ENCODE measurements at regions not wholly inside any gene's neighbourhood (a gene's known extent, or its start where the extent isn't known, plus 50 kb on each side); places are given as distances from the start of the nearest gene placed in this dataset.

DNA sequence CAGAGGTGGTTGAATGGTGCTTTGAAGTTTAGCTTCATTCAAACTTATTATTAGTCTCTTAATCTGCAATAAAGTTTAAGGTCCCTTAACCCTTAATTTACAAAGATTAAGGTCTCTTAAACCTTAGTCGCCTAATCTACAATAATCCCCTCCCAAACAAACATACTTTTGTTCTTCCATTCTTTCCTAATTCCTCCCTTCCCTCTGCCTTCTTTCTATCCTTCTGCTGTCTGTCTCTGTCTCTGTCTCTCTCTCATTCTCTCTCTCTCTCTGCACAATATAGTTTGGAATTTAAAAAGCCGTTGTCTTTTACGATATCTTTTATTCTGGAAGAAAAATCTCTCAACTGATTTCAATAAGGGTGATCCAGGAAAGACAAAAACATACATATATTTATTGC, 1096.8 kb upstream of the ATXN8OS start:
- intact Hi-C loops (cut with micrococcal nuclease): no loop called here
- DNase-seq (no peak), ATAC-seq (no peak)

DNA sequence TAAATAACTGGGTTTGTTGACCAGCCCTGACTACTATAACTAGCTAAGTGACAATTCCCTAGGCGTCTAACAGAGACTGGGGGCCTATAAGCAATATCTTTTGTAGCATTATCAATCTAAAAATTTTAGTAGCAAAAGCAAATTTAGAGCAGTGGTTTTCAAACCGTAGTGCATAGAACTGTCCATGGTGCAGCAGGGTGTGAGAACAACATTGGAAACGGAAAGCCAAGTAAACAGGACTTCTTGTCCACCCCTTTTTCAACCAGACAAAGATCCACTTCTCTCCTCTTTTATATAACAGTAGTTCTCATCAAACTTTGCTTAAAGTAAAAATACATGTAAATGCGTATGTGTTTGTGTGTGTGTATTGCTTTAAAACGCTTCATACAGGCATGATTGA, 1099.1 kb upstream of the ATXN8OS start:
- intact Hi-C loops (cut with micrococcal nuclease): no loop called here
- ATAC-seq (no peak), DNase-seq (no peak)

DNA sequence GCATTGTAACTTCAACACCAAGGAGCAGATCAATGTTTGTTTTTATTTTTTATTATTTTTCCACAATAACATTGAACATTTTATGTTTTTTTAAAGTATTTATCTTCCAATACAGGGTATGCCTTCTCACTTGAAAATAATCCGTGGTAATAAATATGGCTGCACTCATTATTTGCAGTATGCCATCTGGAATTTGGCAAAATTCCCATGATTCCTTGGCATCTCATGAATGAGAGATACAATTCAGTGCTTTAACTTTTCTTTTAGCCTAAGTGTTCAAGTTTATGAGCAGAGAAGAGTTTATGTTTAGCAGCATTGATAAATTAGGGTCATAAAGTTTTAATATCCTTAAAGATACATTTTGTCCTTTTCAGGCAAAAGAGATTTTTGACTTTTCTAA, 1109.6 kb upstream of the ATXN8OS start:
- intact Hi-C loops (cut with micrococcal nuclease): no loop called here
- no peak for ATAC-seq
- no peak for DNase-seq

GRCh38 chr13:68996668-68997025, 1111.0 kb upstream of the ATXN8OS start:
- DNase-seq (no peak), ATAC-seq (no peak)
- intact Hi-C loops (cut with micrococcal nuclease): no loop called here

DNA sequence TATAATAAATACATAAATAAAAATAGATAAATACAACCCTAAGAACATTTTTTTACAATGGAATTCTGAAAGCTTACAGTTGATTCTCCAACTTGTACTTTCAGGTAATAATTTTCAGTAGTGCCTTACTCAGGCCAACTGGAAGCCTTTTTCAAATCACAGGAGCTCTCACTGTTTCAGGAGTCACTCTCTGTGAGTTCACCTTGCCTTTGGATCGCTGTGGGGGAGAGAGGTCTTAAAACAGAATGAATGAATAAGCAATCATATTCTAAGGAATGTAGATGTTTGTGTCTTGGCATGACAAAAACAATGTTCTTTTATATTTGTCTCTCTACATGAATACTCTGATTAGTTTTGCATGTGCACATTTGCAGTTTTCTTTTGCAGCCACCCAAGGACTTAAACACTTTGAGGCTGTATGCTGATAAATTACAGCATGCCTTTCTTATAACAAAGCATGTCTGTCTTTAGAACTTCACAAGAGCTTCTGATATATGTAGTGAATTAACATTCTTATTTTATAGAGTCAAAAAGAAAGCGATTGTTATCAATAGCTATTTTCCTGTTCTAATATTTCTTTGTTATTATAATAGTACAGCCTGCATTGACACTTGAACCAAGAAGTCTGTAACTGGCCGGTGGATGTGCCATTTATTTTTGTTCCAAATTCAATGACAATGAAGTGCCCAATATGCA, 1111.5 kb upstream of the ATXN8OS start:
- DNase-seq (no peak), ATAC-seq (no peak)
- intact Hi-C loops (cut with micrococcal nuclease): no loop called here

GRCh38 chr13:68993154-68993553, 1114.5 kb upstream of the ATXN8OS start:
- intact Hi-C loops (cut with micrococcal nuclease): no loop called here
- no peak for ATAC-seq

DNA sequence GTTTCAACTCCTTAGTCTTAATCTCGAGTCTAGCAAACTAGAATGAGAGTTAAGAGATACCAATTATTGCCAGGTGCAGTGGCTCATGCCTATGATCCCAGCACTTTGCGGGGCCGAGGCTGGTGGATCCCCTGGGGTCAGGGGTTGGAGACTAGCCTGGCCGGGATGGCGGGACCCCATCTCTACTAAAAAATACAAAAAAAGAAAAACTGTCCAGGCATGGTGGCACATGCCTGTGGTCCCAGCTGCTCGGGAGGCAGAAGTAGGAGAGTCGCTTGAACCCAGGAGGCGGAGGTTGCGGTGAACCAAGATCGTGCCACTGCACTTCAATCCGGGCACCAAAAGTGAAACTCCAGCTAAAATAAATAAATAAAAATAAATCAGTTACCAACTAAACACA, 1119.5 kb upstream of the ATXN8OS start:
- no peak for ATAC-seq
- DNase-seq: no peak
- intact Hi-C loops (cut with micrococcal nuclease): no loop called here

More at GRCh38 chr13:68993154-68993553, 1114.5 kb upstream of the ATXN8OS start:
- no peak for DNase-seq

GRCh38 chr13:68987585-68987984, 1120.0 kb upstream of the ATXN8OS start:
- no peak for ATAC-seq
- DNase-seq: no peak
- intact Hi-C loops (cut with micrococcal nuclease): no loop called here

- ATAC-seq (no peak), DNase-seq (peak; percentile 14)
- intact Hi-C loops (cut with micrococcal nuclease): no loop called here
Observed at GRCh38 chr13:68984688-68985319, 1122.8 kb upstream of the ATXN8OS start.

DNA sequence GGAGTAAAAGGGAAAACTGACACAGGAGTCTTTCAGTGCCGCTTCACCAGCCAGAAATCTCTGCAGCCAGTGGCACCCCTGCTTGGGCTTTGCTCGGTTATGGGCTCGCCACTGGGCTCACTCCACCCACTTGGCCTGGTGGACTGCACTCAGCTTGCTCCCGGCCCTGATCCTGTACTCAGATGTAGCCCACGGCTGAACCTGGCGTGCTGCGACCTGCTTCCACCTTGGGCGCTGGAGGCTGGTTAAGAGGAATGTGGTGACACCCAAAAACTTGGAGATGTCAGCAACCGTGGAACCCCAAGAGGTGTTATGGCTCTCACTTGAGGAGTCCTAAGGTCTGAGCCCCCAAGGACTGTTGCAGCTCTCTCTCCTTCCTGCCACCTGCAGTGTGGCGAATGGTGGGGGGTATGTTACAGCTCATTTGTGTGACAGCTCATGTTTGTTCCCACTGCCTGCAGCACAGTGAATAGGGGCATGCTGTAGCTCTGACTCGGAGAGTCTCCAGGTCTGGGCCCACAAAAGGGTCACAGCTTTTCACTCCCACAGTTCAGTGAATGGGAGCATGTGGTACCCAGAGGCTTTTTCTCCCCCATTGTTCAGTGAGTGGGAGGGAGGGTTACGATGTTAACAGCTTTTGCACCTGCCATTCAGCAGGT, 1124.5 kb upstream of the ATXN8OS start:
- intact Hi-C loops (cut with micrococcal nuclease): no loop called here
- no peak for ATAC-seq
- DNase-seq: peak; percentile 10

DNA sequence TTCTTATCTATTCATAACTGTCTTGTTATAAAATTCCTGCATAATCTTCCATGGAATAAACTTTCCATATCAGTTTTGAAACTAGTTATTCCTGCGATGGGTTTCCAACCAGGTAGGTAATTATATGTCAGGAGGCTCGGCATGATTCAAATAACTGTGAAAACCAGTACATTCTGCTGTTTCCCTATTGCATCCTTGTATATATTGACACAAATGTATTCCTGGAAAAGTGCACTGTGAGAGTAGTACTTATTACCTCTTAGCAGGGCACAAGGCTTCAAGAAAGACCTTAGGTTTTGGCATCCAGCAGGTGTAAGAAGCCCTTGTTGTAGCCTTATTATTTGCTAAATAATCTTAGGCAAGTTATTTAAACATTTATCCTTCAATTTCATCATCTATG, 1131.3 kb upstream of the ATXN8OS start:
- intact Hi-C loops (cut with micrococcal nuclease): no loop called here
- ATAC-seq: no peak
- no peak for DNase-seq

- no peak for DNase-seq
- ATAC-seq: no peak
- intact Hi-C loops (cut with micrococcal nuclease): no loop called here
Observed at GRCh38 chr13:68970532-68970931, 1137.1 kb upstream of the ATXN8OS start.

GRCh38 chr13:68948586-68948985, 1159.0 kb upstream of the ATXN8OS start:
- ATAC-seq (no peak), DNase-seq (no peak)
- intact Hi-C loops (cut with micrococcal nuclease): no loop called here

GRCh38 chr13:68944272-68944671, 1163.4 kb upstream of the ATXN8OS start:
- intact Hi-C loops (cut with micrococcal nuclease): no loop called here
- DNase-seq (no peak), ATAC-seq (no peak)

- intact Hi-C loops (cut with micrococcal nuclease): no loop called here
- ATAC-seq (no peak), DNase-seq (no peak)
Observed at GRCh38 chr13:68940049-68940448, 1167.6 kb upstream of the ATXN8OS start.

- DNase-seq (no peak), ATAC-seq (no peak)
- intact Hi-C loops (cut with micrococcal nuclease): no loop called here
Observed at GRCh38 chr13:68938639-68939038, 1169.0 kb upstream of the ATXN8OS start.

DNA sequence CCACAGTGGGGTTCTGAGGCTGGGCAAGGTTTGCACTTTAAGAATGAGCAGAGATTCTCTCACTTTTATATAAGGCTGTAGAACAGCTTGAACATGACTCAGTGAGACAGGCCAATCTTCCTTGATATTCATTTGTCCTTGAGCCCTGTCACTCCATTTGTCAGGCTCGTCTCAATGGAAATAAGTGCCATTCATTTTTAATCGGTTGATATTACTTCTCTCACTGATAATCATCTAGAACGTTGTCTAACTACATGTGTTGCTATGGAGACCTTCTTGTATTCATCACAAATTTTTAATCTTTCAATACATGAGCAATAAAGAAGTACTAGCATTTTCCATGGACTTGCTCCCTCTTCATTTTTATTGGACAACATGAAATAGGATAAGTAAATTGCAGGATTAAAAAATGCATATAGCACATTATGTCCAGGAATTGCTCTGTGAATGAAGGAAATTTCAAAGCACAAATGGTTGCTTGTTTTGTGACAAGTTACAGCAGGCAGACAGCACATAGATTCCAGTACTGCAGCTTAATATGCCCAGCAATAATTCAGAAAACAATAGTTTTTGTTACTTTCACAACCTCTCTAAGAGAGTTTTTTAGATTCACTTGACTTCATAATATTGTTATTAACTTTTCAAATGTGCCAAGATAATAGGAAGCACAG, 1178.4 kb upstream of the ATXN8OS start:
- DNase-seq: no peak
- intact Hi-C loops (cut with micrococcal nuclease): no loop called here
- no peak for ATAC-seq

DNA sequence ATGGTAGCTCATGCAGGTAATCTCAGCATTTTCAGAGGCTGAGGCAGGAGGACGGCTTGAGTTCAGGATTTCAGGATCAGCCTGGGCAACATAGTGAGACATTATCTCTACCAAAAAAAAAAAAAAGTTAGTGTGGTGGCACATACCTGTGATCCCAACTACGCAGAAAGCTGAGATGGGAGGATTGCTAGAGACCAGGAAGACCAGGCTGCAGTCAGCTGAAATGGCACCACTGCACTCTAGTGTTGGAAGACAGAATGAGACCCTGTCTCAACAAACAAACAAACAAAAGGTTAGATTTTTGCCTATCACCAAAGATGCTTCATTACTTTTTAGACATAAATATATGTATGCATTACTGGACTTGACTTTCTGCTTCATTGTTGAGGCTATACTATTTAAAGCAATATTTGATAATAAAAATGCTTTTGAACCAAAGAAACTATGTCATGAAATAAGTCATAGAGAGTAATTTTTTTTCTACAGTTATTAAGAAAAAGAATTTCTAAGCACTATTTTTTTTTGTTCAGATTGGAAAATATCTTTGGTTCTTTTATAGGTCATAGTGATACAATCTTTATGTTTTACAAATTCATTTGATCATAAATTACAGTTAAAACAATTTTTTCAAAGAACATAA, 1180.1 kb upstream of the ATXN8OS start:
- DNase-seq: no peak
- no peak for ATAC-seq
- intact Hi-C loops (cut with micrococcal nuclease): no loop called here

DNA sequence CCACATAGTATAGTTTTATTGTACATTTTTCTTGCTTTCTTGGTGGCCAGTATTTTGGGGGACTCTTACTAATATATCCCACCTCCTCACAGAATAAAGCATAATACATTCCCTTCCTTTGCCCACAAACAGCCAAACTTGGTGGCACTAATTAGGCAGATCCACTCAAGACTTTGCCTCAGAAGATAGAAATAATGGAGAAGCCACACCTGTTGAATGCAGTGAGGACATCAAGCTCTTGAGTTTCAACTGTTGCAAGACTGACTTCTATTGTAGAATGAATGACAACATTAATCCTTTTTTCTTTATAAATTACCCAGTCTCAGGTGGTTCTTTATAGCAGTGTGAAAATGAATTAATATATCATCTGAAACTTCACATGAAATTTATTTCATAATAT, 1183.6 kb upstream of the ATXN8OS start:
- ATAC-seq (no peak), DNase-seq (no peak)
- intact Hi-C loops (cut with micrococcal nuclease): no loop called here

GRCh38 chr13:68908879-68909278, 1198.7 kb upstream of the ATXN8OS start:
- intact Hi-C loops (cut with micrococcal nuclease): no loop called here
- DNase-seq: no peak
- ATAC-seq: no peak

Measured in left ventricle myocardium superior (tissue), 1 donor.